Iris pigment epithelial cell (primary cell): ENCODE measurements at regions not wholly inside any gene's neighbourhood (a gene's known extent, or its start where the extent isn't known, plus 50 kb on each side); places are given as distances from the start of the nearest gene placed in this dataset.

ENCODE experiments used
- DNase-seq: peaks from one replicate; pipeline ENCODE4 v3.0.0-alpha.2; 2011; ENCODE audit warnings: low read depth

GRCh38 chr5:125559296-125559695 lies 812.9 kb upstream of the ZNF608 start:
- peak; percentile 98 for DNase-seq

GRCh38 chr5:125560476-125561225 lies 814.2 kb upstream of the ZNF608 start:
- peak; percentile 56 for DNase-seq

- no peak for DNase-seq
Observed at GRCh38 chr5:125564317-125564975, 818.0 kb upstream of the ZNF608 start.

GRCh38 chr5:125574491-125575044 lies 828.1 kb upstream of the ZNF608 start:
- no peak for DNase-seq

GRCh38 chr5:125575171-125575890 lies 828.9 kb upstream of the ZNF608 start:
- DNase-seq, result no peak

GRCh38 chr5:125575891-125576505 lies 829.6 kb upstream of the ZNF608 start:
- no peak for DNase-seq

GRCh38 chr5:125576822-125577221 lies 830.4 kb upstream of the ZNF608 start:
- DNase-seq, result no peak

GRCh38 chr5:125578551-125578950 lies 832.1 kb upstream of the ZNF608 start:
- DNase-seq, result no peak

GRCh38 chr5:125579182-125579581 lies 832.7 kb upstream of the ZNF608 start:
- DNase-seq, result no peak

- no peak for DNase-seq
Observed at GRCh38 chr5:125581311-125581710, 834.9 kb upstream of the ZNF608 start.

- peak; percentile 14 for DNase-seq
Observed at GRCh38 chr5:125582352-125582751, 835.9 kb upstream of the ZNF608 start.

- DNase-seq, result no peak
Observed at GRCh38 chr5:125583321-125584139, 837.1 kb upstream of the ZNF608 start.

GRCh38 chr5:125584140-125584520 lies 837.7 kb upstream of the ZNF608 start:
- no peak for DNase-seq

- DNase-seq, result peak; percentile 19
Observed at GRCh38 chr5:125587631-125588030, 835.6 kb upstream of the GRAMD2B start.

GRCh38 chr5:125592856-125593255 lies 830.4 kb upstream of the GRAMD2B start:
- no peak for DNase-seq

GRCh38 chr5:125595095-125595494 lies 828.1 kb upstream of the GRAMD2B start:
- DNase-seq, result no peak

- no peak for DNase-seq
Observed at GRCh38 chr5:125595845-125596244, 827.4 kb upstream of the GRAMD2B start.

GRCh38 chr5:125597338-125597737 lies 825.9 kb upstream of the GRAMD2B start:
- peak; percentile 9 for DNase-seq

GRCh38 chr5:125600559-125600958 lies 822.6 kb upstream of the GRAMD2B start:
- DNase-seq, result no peak

GRCh38 chr5:125602184-125602583 lies 821.0 kb upstream of the GRAMD2B start:
- no peak for DNase-seq

- DNase-seq, result peak; percentile 56
Observed at GRCh38 chr5:125603321-125603720, 819.9 kb upstream of the GRAMD2B start.
